ENCODE measurements at regions not wholly inside any gene's neighbourhood (a gene's known extent, or its start where the extent isn't known, plus 50 kb on each side); places are given as distances from the start of the nearest gene placed in this dataset.
"Not testable (repeated sequence)": the region's sequence is repeated elsewhere in the genome, so short reads cannot be mapped to it uniquely, and the experiment has no call there.

DNA sequence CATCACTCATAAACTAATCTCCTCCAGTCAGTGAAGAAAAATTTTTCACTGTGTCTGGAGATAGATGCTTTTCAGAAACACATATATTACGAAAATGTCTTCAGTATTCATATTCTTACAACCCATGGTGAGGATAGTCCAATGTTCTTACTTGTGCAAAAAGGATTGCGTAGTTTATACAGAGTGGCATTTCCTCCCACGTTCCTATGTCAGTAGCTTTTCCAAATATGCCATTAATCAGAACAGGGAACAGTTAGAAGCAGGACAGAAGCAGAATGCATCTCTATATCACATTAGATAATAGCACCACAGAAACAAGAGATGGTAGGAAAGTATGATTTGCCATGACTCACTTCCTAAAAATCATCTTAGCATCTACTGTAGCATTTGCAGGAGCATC, 282.9 kb downstream of the SLITRK5 start:
- intact Hi-C loops (cut with DNase I) = no loop called here
- DNase-seq (ENCODE audit: low spot score) = no peak

DNA sequence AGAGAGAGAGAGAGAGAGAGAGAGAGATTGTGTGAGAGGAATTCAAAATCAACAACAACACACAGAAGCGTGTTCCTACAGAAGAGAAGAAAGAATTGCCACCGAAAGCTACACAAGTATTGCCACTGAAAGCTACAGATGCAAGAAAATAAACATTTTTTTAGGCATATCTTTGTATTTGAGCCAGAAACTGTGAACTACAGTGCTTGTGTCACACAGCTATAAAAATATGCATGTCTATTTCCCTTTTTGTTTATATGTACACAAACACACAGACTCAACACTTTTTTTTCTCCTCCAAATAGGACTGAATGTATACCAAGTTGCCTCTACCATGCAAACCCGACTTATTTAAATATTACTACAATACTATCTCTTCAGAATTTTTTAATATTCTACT, 290.4 kb downstream of the SLITRK5 start:
- DNase-seq (ENCODE audit: low spot score) = no peak
- intact Hi-C loops (cut with DNase I) = no loop called here

DNA sequence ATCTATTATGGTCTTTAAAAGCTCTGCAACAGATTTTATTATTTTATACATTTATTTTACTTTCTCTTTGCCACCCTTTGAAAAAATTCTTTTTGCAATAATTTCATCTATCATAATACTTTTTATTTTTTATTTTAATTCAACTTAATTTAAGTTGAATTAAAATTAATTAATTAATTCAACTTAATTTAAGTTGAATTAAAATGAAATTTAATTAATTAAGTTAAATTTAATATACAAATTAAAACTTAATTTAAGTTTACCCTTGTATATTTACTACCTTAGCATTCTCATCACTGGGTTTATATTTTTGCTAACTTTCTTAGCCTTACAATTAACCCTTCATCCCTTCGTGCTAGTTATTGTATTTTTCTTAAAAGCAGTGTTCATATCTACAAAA, 301.4 kb downstream of the SLITRK5 start:
- intact Hi-C loops (cut with DNase I) = no loop called here

DNA sequence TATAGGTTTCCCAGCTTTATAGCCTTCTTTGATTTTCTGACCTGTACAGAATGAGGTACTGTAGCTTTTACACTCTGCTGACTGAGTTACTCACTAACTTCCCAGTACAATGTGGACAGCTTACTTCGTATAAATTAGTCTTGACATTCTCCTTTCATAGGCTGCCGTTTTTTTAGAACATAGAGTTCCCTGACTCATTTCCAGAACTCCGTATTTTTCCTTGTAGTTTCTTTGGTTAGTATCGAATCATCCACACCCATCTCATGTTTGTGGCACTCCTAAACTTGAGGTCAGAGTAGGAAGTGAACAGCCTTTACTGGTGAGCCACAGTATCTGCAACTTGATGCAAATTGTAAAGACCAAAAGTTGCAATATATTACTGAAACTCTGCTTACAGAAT, 303.9 kb downstream of the SLITRK5 start:
- intact Hi-C loops (cut with DNase I) = no loop called here

More for the DNA sequence above, 301.4 kb downstream of the SLITRK5 start:
- DNase-seq (ENCODE audit: low spot score) = no peak

DNA sequence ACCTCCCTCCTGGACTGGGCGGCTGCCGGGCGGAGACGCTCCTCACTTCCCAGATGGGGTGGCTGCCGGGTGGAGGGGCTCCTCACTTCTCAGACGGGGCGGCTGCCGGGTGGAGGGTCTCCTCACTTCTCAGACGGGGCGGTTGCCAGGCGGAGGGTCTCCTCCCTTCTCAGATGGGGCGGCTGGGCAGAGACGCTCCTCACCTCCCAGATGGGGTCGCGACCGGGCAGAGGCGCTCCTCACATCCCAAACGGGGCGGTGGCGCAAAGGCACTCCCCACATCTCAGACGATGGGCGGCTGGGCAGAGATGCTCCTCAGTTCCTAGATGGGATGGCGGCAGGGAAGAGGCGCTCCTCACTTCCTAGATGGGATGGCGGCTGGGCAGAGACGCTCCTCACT, 305.5 kb downstream of the SLITRK5 start:
- intact Hi-C loops (cut with DNase I) = not testable (repeated sequence)
- peak; percentile 48 for DNase-seq (ENCODE audit: low spot score)

More for the DNA sequence above, 303.9 kb downstream of the SLITRK5 start:
- DNase-seq (ENCODE audit: low spot score) = no peak

DNA sequence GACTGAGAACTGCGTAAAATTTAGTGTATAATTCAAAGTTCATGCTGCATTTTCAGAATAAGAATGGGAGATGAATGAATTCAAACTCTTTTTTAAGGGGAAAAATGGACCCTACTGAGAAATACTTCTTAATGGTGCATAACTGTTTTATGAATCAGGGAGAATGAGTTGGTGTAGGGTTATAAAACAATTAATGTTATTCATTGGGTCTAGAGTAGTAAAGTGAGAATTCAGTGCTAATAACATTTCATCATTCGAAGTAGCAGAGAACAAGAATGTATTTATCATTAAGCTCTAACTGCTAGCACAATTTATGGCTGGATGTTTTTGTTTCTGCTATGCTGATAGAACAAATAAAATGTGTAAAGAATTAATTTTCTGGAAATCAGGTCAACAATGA, 310.2 kb downstream of the SLITRK5 start:
- DNase-seq (ENCODE audit: low spot score) = no peak
- intact Hi-C loops (cut with DNase I) = no loop called here

DNA sequence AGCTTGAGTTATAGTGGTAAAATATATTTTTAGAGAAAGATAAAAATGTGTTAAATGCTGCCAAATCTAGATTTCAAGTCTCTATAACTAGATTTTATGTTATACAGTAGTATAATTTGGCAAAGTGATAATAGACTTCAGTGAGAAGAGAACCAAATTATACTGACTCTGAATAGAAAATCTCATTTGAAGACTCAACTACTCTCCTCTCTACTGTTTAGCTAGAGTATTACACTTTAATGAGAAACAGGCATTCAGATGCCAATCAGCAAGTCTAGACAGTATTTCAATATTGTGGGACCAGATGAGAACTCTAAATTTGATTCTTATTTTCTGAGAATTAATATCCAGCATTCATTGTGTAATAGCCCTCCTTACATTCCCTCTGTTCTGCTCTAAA, 311.2 kb downstream of the SLITRK5 start:
- no peak for DNase-seq (ENCODE audit: low spot score)
- intact Hi-C loops (cut with DNase I) = no loop called here

DNA sequence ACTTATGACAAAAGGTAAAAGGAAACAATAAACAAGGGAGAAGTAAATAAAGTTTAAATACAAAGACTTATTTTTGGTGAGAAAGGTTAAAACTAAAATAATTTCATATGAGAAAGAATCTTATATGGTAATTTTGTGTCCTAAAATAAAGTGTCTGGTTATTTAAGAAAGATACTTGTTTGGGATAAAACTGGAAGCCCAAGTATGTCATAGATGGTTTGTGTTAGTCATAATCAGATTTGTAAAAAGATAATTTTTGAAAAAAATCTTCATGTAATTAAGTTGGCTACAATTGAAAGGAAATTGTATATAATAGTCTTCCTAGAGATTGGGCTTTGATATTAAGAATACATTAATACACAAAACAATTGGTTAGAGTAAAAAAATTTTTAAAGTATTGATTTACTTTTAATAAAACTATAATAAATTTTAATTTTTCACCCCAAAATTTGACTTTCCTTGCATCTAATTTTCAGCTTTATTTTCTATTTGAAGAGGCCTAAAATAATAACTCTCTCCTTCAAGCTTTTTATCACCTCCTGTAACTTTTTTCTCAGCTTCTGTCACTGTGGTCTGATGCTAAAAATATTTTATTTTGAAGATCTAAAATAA, 315.6 kb downstream of the SLITRK5 start:
- intact Hi-C loops (cut with DNase I) = no loop called here
- DNase-seq (ENCODE audit: low spot score) = no peak

DNA sequence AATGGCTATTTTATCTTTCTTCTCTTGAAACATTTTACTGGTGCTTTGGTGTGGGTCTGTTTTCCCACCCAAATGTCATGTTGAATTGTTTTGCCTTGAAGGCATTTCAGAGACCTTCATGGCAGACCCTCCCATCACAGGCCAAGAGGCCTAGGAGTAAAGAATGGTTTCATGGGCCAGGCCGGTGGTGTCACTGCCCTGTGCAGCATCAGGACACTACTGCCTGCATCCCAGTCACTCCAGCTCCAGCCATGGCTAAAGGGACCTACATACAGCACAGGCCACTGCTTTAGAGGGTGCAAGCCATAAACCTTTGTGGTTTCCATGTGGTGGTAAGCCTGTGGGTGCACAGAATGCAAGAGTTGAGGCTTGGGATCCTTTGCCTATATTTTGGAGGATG, 326.9 kb downstream of the SLITRK5 start:
- intact Hi-C loops (cut with DNase I) = no loop called here
- no peak for DNase-seq (ENCODE audit: low spot score)

DNA sequence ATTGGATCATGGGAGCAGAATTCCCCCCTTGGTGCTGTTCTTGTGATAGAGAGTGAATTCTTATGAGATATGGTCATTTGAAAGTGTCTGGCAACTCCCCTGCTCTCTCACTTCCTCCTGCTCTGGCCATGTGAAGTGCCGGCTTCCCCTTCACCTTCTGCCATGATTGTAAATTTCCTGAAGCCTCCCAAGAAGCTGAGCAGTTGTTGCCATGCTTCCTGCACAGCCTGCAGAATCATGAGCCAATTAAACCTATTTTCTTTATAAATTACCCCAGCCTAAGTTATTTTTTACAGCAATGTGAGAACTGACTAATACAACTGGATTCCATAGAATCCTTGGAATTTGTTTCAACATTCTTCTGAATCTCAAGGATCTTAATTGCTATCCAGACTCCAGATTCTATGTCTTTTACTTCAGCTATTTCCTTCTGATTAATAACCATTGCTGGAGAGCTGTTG, 328.1 kb downstream of the SLITRK5 start:
- intact Hi-C loops (cut with DNase I) = no loop called here
- DNase-seq (ENCODE audit: low spot score) = no peak

DNA sequence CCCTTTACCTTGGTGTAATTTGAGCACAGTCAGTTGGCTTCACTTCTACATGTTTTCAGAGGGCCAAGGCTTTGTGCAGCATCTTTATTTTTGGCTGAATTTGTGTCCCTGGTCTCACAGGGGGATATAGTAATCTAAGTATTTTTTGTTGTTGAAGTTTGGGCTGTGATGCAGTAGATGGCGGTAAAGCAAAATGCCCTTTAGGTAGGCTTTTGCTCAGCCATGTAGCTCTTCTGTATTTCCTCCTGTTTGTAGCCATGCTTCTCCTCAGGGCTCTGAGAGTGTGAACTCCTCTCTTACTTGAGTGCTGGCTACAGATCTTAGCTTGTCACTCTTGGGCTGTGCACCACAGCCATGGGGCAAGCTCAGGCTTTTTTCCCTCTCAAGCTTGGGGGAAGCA, 328.6 kb downstream of the SLITRK5 start:
- no peak for DNase-seq (ENCODE audit: low spot score)
- intact Hi-C loops (cut with DNase I) = no loop called here

DNA sequence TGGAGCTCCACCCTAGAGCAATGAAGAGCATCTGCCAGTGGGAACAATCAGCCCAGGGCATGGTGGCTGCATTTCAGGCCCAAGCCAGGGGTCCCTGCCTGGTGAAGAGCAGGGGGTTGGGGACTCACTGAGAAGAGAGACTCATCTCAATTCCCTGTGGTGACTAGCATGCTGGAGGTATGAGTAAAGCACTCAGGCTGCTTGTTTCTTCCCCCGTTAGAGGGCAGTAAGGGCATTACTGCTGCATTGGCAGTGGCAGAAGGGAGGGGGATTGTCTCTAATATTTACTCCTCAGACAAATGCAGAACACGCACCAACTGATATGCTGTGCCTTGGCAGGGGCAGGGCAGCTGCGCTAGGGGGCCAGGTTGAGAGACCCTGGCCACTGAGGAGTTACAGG, 329.1 kb downstream of the SLITRK5 start:
- intact Hi-C loops (cut with DNase I) = no loop called here
- no peak for DNase-seq (ENCODE audit: low spot score)

DNA sequence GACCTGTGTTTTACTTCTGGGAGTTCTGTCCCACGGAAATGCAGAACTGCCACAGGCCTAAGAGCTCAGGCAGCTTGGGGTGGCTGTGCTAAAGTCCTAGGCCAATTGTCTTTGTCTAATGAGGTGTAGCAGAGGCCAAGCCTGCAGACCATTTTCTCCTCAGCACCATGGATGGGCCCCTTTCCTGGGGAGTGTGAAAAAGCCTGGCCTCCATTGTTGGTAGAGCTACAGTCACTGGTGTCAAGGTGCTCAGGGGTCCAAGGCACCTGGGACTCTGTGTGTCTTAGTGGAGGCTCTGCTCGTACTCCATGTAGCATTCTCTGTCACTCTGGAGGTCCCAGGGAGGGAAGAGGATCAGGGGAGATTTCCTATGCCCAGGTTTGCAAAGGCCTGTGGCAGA, 329.6 kb downstream of the SLITRK5 start:
- DNase-seq (ENCODE audit: low spot score) = no peak
- intact Hi-C loops (cut with DNase I) = no loop called here

DNA sequence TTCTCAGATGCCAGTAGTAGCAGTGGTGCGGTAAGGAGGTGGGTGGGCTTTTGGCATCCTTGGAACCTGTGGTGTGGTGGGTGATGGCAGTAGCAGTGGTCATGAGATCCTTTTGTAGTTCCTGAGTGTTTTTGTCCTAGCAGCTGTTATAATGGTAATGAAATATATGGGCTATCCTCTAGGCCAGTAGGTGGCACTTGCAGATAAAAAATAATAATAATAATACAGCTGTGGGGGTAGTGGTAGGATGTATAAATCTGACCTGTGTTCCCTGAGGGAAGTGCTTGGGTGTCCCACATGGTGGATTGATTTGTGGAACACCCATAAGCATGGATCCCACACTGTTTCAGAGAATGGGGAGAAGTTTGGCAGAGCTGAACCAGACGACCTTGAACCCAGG, 334.0 kb downstream of the SLITRK5 start:
- DNase-seq (ENCODE audit: low spot score) = no peak
- intact Hi-C loops (cut with DNase I) = no loop called here

DNA sequence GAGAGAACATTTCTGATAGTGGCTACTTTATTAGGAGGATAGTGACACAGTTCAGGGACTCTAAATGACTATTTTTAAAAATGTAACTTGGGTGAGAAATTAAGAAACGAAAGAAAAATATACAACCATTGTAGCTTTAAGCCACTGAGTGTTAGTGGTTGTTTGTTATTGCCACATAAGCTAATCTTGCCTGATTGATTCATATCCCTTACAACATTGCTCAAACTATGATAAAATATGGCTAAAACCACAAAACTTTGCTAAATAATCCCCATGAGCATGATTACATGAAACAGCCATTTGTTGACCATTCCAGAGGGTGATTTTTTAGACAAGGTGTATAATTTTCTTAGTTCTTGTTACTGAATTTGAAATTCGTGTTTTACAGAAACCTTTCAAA, 343.4 kb downstream of the SLITRK5 start:
- no peak for DNase-seq (ENCODE audit: low spot score)
- intact Hi-C loops (cut with DNase I) = no loop called here

DNA sequence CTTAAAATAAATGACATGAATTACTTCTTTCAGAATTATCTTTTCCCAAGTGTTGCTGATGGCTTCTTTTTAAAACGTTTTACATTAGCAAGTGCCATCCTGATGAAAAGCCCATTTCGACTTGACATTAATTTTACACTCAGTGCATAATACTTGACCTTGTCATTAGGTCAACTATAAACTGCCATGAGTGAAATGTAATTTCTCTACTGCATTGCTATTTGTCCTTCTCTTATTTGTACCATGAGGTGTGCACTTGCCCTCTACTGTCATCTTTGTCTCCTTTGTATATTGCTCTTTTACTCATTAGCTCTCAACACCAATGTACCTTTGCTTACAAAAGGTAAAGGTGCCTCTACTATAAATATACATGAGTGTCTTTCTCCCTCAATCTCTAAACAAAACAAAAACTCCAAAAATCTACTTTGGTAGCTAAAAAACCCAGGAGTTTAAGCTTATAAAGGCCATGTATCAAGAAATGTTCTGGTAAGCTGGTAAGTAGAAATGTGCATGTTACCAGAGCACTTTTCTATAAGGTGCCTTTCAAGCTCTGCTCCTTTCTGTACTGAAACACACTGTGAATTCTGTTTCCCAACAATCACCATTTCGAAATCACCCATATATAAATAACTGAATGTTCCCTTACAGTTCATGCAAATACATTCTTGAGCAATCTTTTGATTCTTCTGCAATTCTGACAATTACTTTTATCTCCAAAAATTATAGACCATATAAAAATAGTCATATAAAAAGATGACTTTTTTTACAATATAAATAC, 351.4 kb downstream of the SLITRK5 start:
- no peak for DNase-seq (ENCODE audit: low spot score)
- intact Hi-C loops (cut with DNase I) = no loop called here

DNA sequence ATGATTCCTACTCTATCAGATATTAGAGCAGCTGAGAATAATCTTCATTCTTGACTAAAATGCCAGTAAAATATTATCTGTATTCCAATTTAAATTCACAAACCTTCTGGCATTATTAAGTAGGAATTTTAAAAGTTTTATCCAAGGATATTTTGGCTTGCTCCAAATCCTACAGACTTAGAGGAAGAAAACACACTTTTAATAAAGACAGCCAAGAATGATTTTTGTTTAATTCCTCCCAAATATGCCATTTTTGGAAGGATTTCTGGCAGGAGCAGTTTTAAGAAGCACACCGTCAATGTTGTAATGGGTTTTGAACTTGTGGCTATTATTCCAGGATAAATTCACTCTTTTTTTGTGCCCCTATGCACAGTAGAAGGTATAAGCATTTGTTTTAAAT, 355.1 kb downstream of the SLITRK5 start:
- DNase-seq (ENCODE audit: low spot score) = no peak
- intact Hi-C loops (cut with DNase I) = no loop called here

DNA sequence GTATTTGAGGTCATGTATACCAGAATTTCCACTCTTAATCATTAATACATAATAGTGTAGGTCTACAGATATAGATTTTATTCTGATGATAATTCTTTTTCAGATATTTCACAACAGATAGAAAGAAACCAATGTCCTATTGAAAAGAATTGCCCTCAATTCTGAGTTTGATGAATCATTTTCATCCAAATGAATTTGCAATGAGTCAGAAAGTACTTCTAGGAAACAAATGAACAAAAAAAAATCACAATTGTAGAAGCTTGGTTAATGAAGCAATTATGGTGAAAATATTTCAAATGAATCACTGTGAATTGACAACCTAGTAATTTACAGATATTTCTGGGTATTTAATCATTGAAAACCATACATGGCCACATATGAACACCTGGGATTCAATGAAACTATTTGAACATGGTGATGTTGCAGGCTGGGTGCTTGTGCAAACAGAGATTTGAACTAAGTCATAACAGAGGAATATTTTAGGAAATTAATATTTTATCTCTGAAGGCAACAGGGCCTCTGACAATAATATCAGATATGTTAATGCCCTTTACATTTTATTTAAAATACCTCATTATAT, 360.9 kb downstream of the SLITRK5 start:
- intact Hi-C loops (cut with DNase I) = no loop called here
- no peak for DNase-seq (ENCODE audit: low spot score)

DNA sequence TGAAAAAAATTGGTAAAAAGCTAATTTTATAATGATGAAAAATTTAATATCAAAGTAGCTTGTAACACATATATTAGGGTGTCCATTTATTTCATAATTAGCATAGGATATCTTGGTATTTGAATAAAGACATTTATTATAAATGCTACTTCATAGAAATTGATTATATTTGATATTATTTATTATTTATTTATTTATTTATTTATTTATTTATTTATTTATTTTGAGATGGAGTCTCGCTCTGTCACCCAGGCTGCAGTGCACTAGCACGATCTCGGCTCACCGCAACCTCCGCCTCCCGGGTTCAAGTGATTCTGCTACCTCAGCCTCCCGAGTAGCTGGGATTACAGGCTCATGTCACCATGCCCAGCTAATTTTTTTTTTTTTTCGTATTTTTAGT, 365.0 kb downstream of the SLITRK5 start:
- DNase-seq (ENCODE audit: low spot score); intact Hi-C loops (cut with DNase I): not testable (repeated sequence)

DNA sequence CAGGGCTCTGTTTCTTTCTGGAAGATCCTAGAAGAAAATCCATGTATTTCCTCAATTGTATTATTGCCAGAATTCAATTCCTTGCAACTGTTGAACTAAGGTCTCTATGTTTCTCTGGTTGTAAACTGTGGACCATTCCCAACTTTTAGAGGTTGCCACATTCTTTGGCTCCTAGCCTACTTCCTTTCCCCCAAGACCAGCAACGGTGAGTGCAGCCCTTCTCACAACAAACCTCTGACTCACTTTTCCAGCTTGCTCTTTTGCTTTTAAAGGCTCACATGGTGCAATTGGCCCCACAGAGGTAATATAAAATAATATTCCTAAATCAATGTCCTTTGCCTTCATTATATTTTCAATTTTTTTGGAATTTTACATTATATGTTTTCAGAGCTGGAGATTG, 371.3 kb downstream of the SLITRK5 start:
- DNase-seq (ENCODE audit: low spot score) = no peak
- intact Hi-C loops (cut with DNase I) = no loop called here

Data from posterior vena cava (tissue), 2 donors.